ENCODE measurements at regions not wholly inside any gene's neighbourhood (a gene's known extent, or its start where the extent isn't known, plus 50 kb on each side); places are given as distances from the start of the nearest gene placed in this dataset.
"Not testable (repeated sequence)": the region's sequence is repeated elsewhere in the genome, so short reads cannot be mapped to it uniquely, and the experiment has no call there.

- DNase-seq (ENCODE audit: low read depth): no peak
These were observed 132.3 kb downstream of the TNFSF18 start for GRCh38 chr1:172918478-172918877.

- DNase-seq (ENCODE audit: low read depth): no peak
These were observed 124.7 kb downstream of the TNFSF18 start for GRCh38 chr1:172926070-172926469.

GRCh38 chr1:172928412-172928811 lies 122.3 kb downstream of the TNFSF18 start:
- DNase-seq (ENCODE audit: low read depth): peak; percentile 94

GRCh38 chr1:172929006-172929405 lies 121.7 kb downstream of the TNFSF18 start:
- peak; percentile 77 for DNase-seq (ENCODE audit: low read depth)

- no peak for DNase-seq (ENCODE audit: low read depth)
These were observed 120.6 kb downstream of the TNFSF18 start for GRCh38 chr1:172930142-172930541.

GRCh38 chr1:172931340-172931739 lies 119.4 kb downstream of the TNFSF18 start:
- DNase-seq (ENCODE audit: low read depth): no peak

- no peak for DNase-seq (ENCODE audit: low read depth)
These were observed 119.0 kb downstream of the TNFSF18 start for GRCh38 chr1:172931761-172932160.

GRCh38 chr1:172932981-172933380 lies 117.8 kb downstream of the TNFSF18 start:
- DNase-seq (ENCODE audit: low read depth): no peak

- no peak for DNase-seq (ENCODE audit: low read depth)
These were observed 116.4 kb downstream of the TNFSF18 start for GRCh38 chr1:172934417-172934762.

- DNase-seq (ENCODE audit: low read depth): no peak
These were observed 115.6 kb downstream of the TNFSF18 start for GRCh38 chr1:172935062-172935592.

GRCh38 chr1:172936088-172936645 lies 114.6 kb downstream of the TNFSF18 start:
- DNase-seq (ENCODE audit: low read depth): no peak

- DNase-seq (ENCODE audit: low read depth): peak; percentile 51
These were observed 112.1 kb downstream of the TNFSF18 start for GRCh38 chr1:172938681-172939080.

- DNase-seq (ENCODE audit: low read depth): no peak
These were observed 111.3 kb downstream of the TNFSF18 start for GRCh38 chr1:172939475-172939874.

- DNase-seq (ENCODE audit: low read depth): no peak
These were observed 110.4 kb downstream of the TNFSF18 start for GRCh38 chr1:172940174-172940855.

GRCh38 chr1:172941471-172941870 lies 109.3 kb downstream of the TNFSF18 start:
- no peak for DNase-seq (ENCODE audit: low read depth)

GRCh38 chr1:172941945-172942344 lies 108.8 kb downstream of the TNFSF18 start:
- DNase-seq (ENCODE audit: low read depth): peak; percentile 74

GRCh38 chr1:172943138-172943537 lies 107.6 kb downstream of the TNFSF18 start:
- not testable (repeated sequence) for DNase-seq (ENCODE audit: low read depth)

- no peak for DNase-seq (ENCODE audit: low read depth)
These were observed 105.8 kb downstream of the TNFSF18 start for GRCh38 chr1:172944931-172945330.

- DNase-seq (ENCODE audit: low read depth): peak; percentile 82
These were observed 103.8 kb downstream of the TNFSF18 start for GRCh38 chr1:172946814-172947507.

GRCh38 chr1:172948457-172948856 lies 102.3 kb downstream of the TNFSF18 start:
- DNase-seq (ENCODE audit: low read depth): peak; percentile 98

GRCh38 chr1:172949096-172949495 lies 101.6 kb downstream of the TNFSF18 start:
- no peak for DNase-seq (ENCODE audit: low read depth)

GRCh38 chr1:172950528-172950927 lies 100.2 kb downstream of the TNFSF18 start:
- no peak for DNase-seq (ENCODE audit: low read depth)

- DNase-seq (ENCODE audit: low read depth): peak; percentile 34
These were observed 98.9 kb downstream of the TNFSF18 start for GRCh38 chr1:172951730-172952365.
